ENCODE measurements at regions not wholly inside any gene's neighbourhood (a gene's known extent, or its start where the extent isn't known, plus 50 kb on each side); places are given as distances from the start of the nearest gene placed in this dataset.

GRCh38 chr3:24999357-24999756 lies 428.7 kb upstream of the RARB start:
- TF ChIP-seq CTCF (conservative IDR thresholded peaks at IDR 0.05; ENCODE audit: low read depth, low read length), result no peak
- Histone ChIP-seq H2AFZ (ENCODE audit: low read depth) (no peak overlapping the region), H3K4me2 (no peak overlapping the region), H3K36me3 (ENCODE audit: insufficient read depth) (no peaks in the 10 kb centered on the region), H3K27ac (no peak overlapping the region), H4K20me1 (ENCODE audit: insufficient read depth) (no peaks in the 10 kb centered on the region), H3K4me3 (IDR thresholded peaks at IDR 0.05; ENCODE audit: insufficient read depth, low read depth, low read length) (no peak overlapping the region), H3K9ac (no peak overlapping the region), H3K4me1 (ENCODE audit: low read depth, poor library complexity, severe bottlenecking) (no peaks in the 10 kb centered on the region), H3K79me2 (ENCODE audit: insufficient read depth, low read depth) (no peaks in the 10 kb centered on the region), H3K27me3 (ENCODE audit: insufficient read depth, low read depth) (no peaks in the 10 kb centered on the region)

- Histone ChIP-seq H3K27ac (no peak overlapping the region), H3K9ac (no peak overlapping the region), H4K20me1 (ENCODE audit: insufficient read depth) (no peaks in the 10 kb centered on the region), H3K79me2 (ENCODE audit: insufficient read depth, low read depth) (no peaks in the 10 kb centered on the region), H3K27me3 (ENCODE audit: insufficient read depth, low read depth) (no peaks in the 10 kb centered on the region), H3K36me3 (ENCODE audit: insufficient read depth) (no peaks in the 10 kb centered on the region), H3K4me3 (IDR thresholded peaks at IDR 0.05; ENCODE audit: insufficient read depth, low read depth, low read length) (no peak overlapping the region), H3K4me2 (no peak overlapping the region), H2AFZ (ENCODE audit: low read depth) (no peak overlapping the region), H3K4me1 (ENCODE audit: low read depth, poor library complexity, severe bottlenecking) (no peaks in the 10 kb centered on the region)
- no peak for TF ChIP-seq CTCF (conservative IDR thresholded peaks at IDR 0.05; ENCODE audit: low read depth, low read length)
These were observed 427.0 kb upstream of the RARB start for GRCh38 chr3:25000971-25001591.

- Histone ChIP-seq H3K4me1 (ENCODE audit: low read depth, poor library complexity, severe bottlenecking) (no peaks in the 10 kb centered on the region), H3K27me3 (ENCODE audit: insufficient read depth, low read depth) (no peaks in the 10 kb centered on the region), H2AFZ (ENCODE audit: low read depth) (no peak overlapping the region), H3K9ac (no peak overlapping the region), H3K4me2 (no peak overlapping the region), H3K4me3 (IDR thresholded peaks at IDR 0.05; ENCODE audit: insufficient read depth, low read depth, low read length) (no peak overlapping the region), H3K79me2 (ENCODE audit: insufficient read depth, low read depth) (no peaks in the 10 kb centered on the region), H3K27ac (no peak overlapping the region), H3K36me3 (ENCODE audit: insufficient read depth) (no peaks in the 10 kb centered on the region), H4K20me1 (ENCODE audit: insufficient read depth) (no peaks in the 10 kb centered on the region)
- no peak for TF ChIP-seq CTCF (conservative IDR thresholded peaks at IDR 0.05; ENCODE audit: low read depth, low read length)
These were observed 426.0 kb upstream of the RARB start for GRCh38 chr3:25002052-25002451.

DNA sequence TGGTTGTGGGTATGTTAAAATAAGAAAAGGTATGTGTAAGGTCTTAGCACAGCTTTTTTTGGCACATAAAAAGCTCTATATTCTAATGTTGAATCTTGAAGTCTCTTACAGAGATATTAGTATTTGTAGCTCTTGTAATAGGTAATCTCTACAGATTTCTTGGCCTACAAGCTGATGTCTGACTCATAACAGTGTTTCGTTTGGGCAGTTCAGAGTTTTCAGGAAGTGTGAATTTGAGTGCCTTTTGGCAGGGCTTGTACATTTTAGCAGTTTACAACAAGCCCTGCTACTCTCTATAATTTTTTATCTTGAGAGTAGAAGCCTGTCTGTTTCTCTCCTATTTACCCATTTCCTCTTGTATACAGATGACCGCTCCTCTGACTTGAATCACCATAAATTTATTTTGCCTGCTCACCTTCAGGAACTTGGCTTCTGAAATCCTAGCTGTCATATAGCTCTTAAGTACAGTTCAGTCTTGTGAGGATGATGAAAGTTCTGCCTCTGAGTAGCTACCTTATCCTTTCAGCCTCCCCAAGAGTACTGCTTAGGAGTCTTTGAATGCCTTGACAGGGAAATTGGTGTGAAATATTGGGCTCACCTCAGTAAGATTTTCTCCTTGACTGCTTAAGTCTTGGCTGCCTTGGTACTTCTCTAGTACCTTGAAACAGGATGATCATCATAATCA lies 419.9 kb upstream of the RARB start:
- H3K79me2 ChIP-seq (ENCODE audit: insufficient read depth, low read depth), result no peaks in the 10 kb centered on the region
- H4K20me1 ChIP-seq (ENCODE audit: insufficient read depth), result no peaks in the 10 kb centered on the region
- no peak for TF ChIP-seq CTCF (conservative IDR thresholded peaks at IDR 0.05; ENCODE audit: low read depth, low read length)
- H3K9ac ChIP-seq, result no peak overlapping the region
- no peaks in the 10 kb centered on the region for H3K4me1 ChIP-seq (ENCODE audit: low read depth, poor library complexity, severe bottlenecking)
- H3K4me3 ChIP-seq (IDR thresholded peaks at IDR 0.05; ENCODE audit: insufficient read depth, low read depth, low read length), result no peak overlapping the region
- H3K27me3 ChIP-seq (ENCODE audit: insufficient read depth, low read depth), result no peaks in the 10 kb centered on the region
- H3K4me2 ChIP-seq, result no peak overlapping the region
- no peaks in the 10 kb centered on the region for H3K36me3 ChIP-seq (ENCODE audit: insufficient read depth)
- no peak overlapping the region for H2AFZ ChIP-seq (ENCODE audit: low read depth)
- no peak overlapping the region for H3K27ac ChIP-seq

Data from KMS-11 (cell line).